Hepatocyte (in vitro differentiated cells): ENCODE measurements at regions not wholly inside any gene's neighbourhood (a gene's known extent, or its start where the extent isn't known, plus 50 kb on each side); places are given as distances from the start of the nearest gene placed in this dataset.

Source experiments
- DNase-seq: peaks from one replicate; pipeline ENCODE4 v3.0.0-alpha.2; 2016; ENCODE audit warnings: low spot score
- H2AFZ ChIP-seq: fragments of 200-600 bp; sonication (generic); 2 replicates; pipeline ENCODE4 v1.6.0; 2016; ENCODE audit warnings: antibody characterized with exemption, mild to moderate bottlenecking
- H3K27ac ChIP-seq: fragments of 200-600 bp; sonication (generic); 2 replicates; pipeline ENCODE4 v1.5.1; 2016; ENCODE audit warnings: mild to moderate bottlenecking
- H3K27me3 ChIP-seq: fragments of 200-600 bp; sonication (generic); 2 replicates; pipeline ENCODE4 v1.6.1; 2016
- H3K36me3 ChIP-seq: fragments of 200-600 bp; sonication (generic); replicated peaks from 2 replicates; pipeline ENCODE4 v1.5.1; 2016; ENCODE audit warnings: low read depth; ENCODE audit not compliant: insufficient read depth
- H3K4me1 ChIP-seq: fragments of 200-600 bp; sonication (generic); 2 replicates; pipeline ENCODE4 v1.5.1; 2016; ENCODE audit warnings: mild to moderate bottlenecking, moderate library complexity; ENCODE audit not compliant: insufficient read depth
- H3K4me2 ChIP-seq: fragments of 200-600 bp; sonication (generic); 2 replicates; pipeline ENCODE4 v1.6.0; 2016
- H3K4me3 ChIP-seq: fragments of 200-600 bp; sonication (generic); 2 replicates; pipeline ENCODE4 v1.5.1; 2016; ENCODE audit warnings: mild to moderate bottlenecking
- H3K79me2 ChIP-seq: fragments of 200-600 bp; sonication (generic); 2 replicates; pipeline ENCODE4 v1.6.0; 2017; ENCODE audit warnings: mild to moderate bottlenecking
- H3K9me2 ChIP-seq: fragments of 200-600 bp; sonication (generic); replicated peaks from 2 replicates; pipeline ENCODE4 v1.6.0; 2017; ENCODE audit warnings: mild to moderate bottlenecking; ENCODE audit not compliant: insufficient read depth
- H3K9me3 ChIP-seq: fragments of 200-600 bp; sonication (generic); 2 replicates; pipeline ENCODE4 v1.5.1; 2016; ENCODE audit warnings: low read depth, mild to moderate bottlenecking
- H4K20me1 ChIP-seq: fragments of 200-600 bp; sonication (generic); 2 replicates; pipeline ENCODE4 v1.6.0; 2016; ENCODE audit warnings: mild to moderate bottlenecking; ENCODE audit not compliant: insufficient read depth, poor library complexity, severe bottlenecking
- CTCF ChIP-seq: fragments of 200-600 bp; sonication (generic); IDR thresholded peaks from 2 replicates; pipeline ENCODE4 v1.5.1; 2016; ENCODE audit warnings: antibody characterized with exemption, mild to moderate bottlenecking; ENCODE audit not compliant: poor library complexity
- EZH2 ChIP-seq: fragments of 200-600 bp; sonication (generic); IDR thresholded peaks from 2 replicates; pipeline ENCODE4 v1.6.1; 2016; ENCODE audit warnings: antibody characterized with exemption, mild to moderate bottlenecking, borderline replicate concordance
- EZH2phosphoT487 ChIP-seq: fragments of 200-600 bp; sonication (generic); IDR thresholded peaks from one replicate; pipeline ENCODE4 v1.6.1; 2018; ENCODE audit warnings: antibody characterized with exemption, mild to moderate bottlenecking, low read depth, moderate library complexity; ENCODE audit not compliant: unreplicated experiment, severe bottlenecking
- WGBS: methylation state at CpG from one replicate; pipeline ENCODE4 v1.1.6; 2016; ENCODE audit warnings: low lambda C conversion rate; ENCODE audit errors: missing lambda C conversion rate; 5-methylcytosine and 5-hydroxymethylcytosine counted together

- TF ChIP-seq EZH2 (no peak), EZH2phosphoT487 (no peak), CTCF (no peak)
- no peak overlapping the region for H3K27ac ChIP-seq
- no peaks in the 10 kb centered on the region for H4K20me1 ChIP-seq
- no peak overlapping the region for H2AFZ ChIP-seq
- DNase-seq, result no peak
- H3K36me3 ChIP-seq, result peaks cover 5% of the 10 kb centered on the region
- peaks cover 3% of the 10 kb centered on the region for H3K79me2 ChIP-seq
- WGBS, result 87% methylated on average over 3 of the region's 3 CpGs
- H3K4me3 ChIP-seq, result no peak overlapping the region
- no peaks in the 10 kb centered on the region for H3K27me3 ChIP-seq
- H3K4me2 ChIP-seq, result no peak overlapping the region
- peaks cover 4% of the 10 kb centered on the region for H3K9me3 ChIP-seq
- H3K9me2 ChIP-seq, result no peaks in the 10 kb centered on the region
- H3K4me1 ChIP-seq, result no peaks in the 10 kb centered on the region
These were observed 60.7 kb upstream of the ZNF169 start for GRCh38 chr9:94198414-94198813.

GRCh38 chr9:94199776-94200175 lies 59.3 kb upstream of the ZNF169 start:
- Histone ChIP-seq H3K4me1 (no peaks in the 10 kb centered on the region), H3K36me3 (peaks cover 5% of the 10 kb centered on the region), H3K79me2 (no peaks in the 10 kb centered on the region), H3K4me2 (no peak overlapping the region), H3K4me3 (no peak overlapping the region), H3K9me2 (no peaks in the 10 kb centered on the region), H3K9me3 (peaks cover 4% of the 10 kb centered on the region), H4K20me1 (no peaks in the 10 kb centered on the region), H2AFZ (no peak overlapping the region), H3K27ac (no peak overlapping the region), H3K27me3 (no peaks in the 10 kb centered on the region)
- no peak for DNase-seq
- TF ChIP-seq EZH2 (no peak), CTCF (no peak), EZH2phosphoT487 (no peak)

GRCh38 chr9:94204174-94204573 lies 54.9 kb upstream of the ZNF169 start:
- H3K9me3 ChIP-seq, result no peaks in the 10 kb centered on the region
- no peaks in the 10 kb centered on the region for H3K79me2 ChIP-seq
- no peak for DNase-seq
- no peaks in the 10 kb centered on the region for H3K9me2 ChIP-seq
- 68% methylated on average over 4 of the region's 4 CpGs for WGBS
- no peak overlapping the region for H3K27ac ChIP-seq
- no peak overlapping the region for H3K4me3 ChIP-seq
- H2AFZ ChIP-seq, result no peak overlapping the region
- no peak overlapping the region for H3K4me2 ChIP-seq
- no peaks in the 10 kb centered on the region for H3K4me1 ChIP-seq
- no peaks in the 10 kb centered on the region for H3K27me3 ChIP-seq
- H3K36me3 ChIP-seq, result no peaks in the 10 kb centered on the region
- TF ChIP-seq EZH2phosphoT487 (no peak), EZH2 (no peak), CTCF (no peak)
- no peaks in the 10 kb centered on the region for H4K20me1 ChIP-seq

- Histone ChIP-seq H3K9me3 (no peaks in the 10 kb centered on the region), H3K79me2 (no peaks in the 10 kb centered on the region)
- WGBS, result 100% methylated on average over 1 of the region's 1 CpG
These were observed 51.3 kb upstream of the ZNF169 start for GRCh38 chr9:94207781-94208180.

More at GRCh38 chr9:94207781-94208180, 51.3 kb upstream of the ZNF169 start:
- Histone ChIP-seq H3K4me1 (no peaks in the 10 kb centered on the region), H3K27ac (no peak overlapping the region), H4K20me1 (no peaks in the 10 kb centered on the region), H3K4me2 (no peak overlapping the region), H2AFZ (no peak overlapping the region), H3K9me2 (no peaks in the 10 kb centered on the region), H3K27me3 (no peaks in the 10 kb centered on the region), H3K4me3 (no peak overlapping the region), H3K36me3 (no peaks in the 10 kb centered on the region)
- DNase-seq, result no peak
- TF ChIP-seq EZH2phosphoT487 (no peak), EZH2 (no peak), CTCF (no peak)
